ENCODE measurements at regions not wholly inside any gene's neighbourhood (a gene's known extent, or its start where the extent isn't known, plus 50 kb on each side); places are given as distances from the start of the nearest gene placed in this dataset.

DNA sequence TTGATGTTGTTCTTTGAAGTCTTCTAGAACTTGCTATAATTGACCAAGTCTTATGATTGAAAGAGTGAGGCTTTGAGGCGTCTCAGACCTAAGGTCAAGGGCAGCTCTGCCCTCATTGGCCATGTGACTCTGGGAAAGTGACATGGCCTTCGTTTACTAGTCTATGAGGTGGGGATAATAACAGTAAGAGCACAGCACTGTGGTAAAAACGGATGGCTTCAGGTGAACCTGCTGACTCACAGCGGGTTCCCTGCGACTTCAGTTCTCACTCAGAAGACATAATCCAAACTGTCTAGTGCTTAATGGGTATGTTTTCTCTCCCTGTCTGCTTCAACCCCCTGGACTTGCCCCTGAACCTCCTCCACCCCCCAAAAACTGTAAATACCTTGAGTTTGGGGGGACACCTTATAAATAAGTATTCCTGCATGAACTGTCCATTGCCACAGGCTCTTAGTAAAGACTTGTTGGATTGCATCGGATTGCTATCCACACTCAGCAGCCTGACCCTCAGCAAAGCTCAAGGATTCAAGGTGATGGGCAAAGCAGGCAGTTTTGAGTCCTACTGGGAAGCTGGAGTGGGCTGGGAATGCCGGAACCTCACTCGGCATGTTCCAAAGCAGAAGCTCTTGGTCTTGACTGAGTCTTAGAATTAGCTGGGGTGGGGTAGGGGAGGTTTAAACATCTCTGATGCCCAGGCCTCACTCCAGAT lies 304.6 kb downstream of the KLF6 start:
- TF ChIP-seq POLR2A (IDR thresholded peaks at IDR 0.05; ENCODE audit: low read depth, low read length) (no peak), POLR2AphosphoS5 (IDR thresholded peaks at IDR 0.05; ENCODE audit: low read depth, low read length) (no peak)

All from GM12892 (cell line).